Embryonic facial prominence (tissue), 1 donor: ENCODE measurements at regions not wholly inside any gene's neighbourhood (a gene's known extent, or its start where the extent isn't known, plus 50 kb on each side); places are given as distances from the start of the nearest gene placed in this dataset.
"Not testable (repeated sequence)": the region's sequence is repeated elsewhere in the genome, so short reads cannot be mapped to it uniquely, and the experiment has no call there.

Experiments
- DNase-seq: peaks from one replicate; pipeline ENCODE4 v3.0.0-alpha.2; 2016; ENCODE audit errors: extremely low spot score

DNA sequence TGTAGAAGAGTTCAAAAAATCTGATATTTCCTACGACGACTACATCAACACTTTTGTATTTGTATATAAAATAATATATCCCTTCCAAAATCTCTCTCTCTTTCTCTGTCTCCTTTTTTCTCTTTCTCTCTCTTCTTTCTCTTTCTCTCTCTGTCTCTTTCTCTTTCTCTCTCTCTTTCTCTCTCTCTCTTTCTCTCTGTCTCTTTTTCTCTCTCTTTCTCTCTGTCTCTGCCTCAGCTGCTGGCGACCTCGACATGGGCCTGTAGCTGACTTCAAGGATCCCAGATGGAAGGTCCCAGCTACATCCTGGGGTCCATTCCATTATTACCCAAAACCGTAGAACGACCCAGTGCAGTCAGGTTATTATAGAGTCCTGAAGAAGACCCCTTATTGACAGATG is 90.0 kb downstream of the CD24 start:
- no peak for DNase-seq

DNA sequence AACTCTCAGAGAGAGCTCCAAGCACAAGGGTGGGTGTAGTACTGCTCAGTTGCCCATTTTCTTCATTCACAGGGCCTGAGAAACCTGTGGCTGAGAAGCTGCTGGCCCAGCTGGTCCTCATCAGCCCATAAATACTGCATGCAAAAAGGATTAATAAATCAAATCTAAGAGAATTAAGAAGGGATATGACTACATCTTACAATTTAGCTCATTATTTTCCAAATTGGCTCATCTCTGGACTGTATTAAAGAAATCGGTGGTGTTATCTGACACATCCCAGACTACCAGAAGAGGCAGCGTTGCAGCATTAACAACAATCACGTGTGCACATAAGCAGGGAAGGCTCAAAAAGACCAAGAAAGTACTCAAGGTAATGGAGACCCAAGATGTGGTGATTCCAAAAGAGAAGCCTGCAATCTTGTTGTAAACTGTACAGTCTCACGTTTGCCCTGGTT is 90.7 kb downstream of the CD24 start:
- no peak for DNase-seq

DNA sequence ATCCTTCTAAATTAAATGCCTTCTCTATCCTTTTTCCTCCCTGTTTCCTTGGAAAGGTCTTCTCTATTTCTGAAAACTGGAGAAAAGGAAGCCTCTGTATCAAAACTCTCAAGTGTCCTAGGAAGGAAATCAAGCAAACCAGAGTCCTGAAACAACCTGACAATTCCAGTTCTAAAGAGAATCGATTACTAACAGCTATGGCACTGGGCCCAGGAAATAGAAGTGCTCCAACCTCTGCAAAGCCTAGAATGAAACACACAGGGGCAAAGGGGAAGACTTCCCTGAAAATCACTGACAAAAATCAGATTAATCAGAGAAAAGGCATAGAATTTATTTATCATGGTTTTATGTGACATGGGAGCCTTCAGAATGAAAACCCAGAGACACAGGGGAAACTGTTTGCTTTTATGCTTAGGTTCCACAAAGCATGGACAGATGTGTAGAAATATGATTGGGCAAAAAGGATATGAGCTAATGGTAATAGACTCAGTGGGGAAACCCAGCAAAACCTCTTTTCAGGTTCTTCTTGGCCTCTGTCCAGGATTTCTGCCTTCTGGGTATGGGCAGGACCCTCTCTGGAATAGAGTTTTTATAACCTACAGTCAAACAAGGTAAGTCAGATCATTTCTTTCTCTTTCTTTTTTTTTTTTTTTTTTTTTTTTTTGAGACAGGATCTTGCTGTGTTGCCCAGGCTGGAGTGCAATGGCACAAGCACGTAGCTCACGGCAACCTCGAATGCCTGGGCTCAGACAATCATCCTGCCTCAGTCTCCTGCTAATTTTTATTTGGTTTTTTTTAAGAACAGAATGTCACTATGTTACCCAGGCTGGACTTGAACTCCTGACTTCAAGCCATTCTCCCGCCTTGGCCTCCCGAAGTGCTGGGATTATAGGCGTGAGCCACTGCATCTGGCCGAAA is 91.7 kb downstream of the CD24 start:
- DNase-seq: no peak

DNA sequence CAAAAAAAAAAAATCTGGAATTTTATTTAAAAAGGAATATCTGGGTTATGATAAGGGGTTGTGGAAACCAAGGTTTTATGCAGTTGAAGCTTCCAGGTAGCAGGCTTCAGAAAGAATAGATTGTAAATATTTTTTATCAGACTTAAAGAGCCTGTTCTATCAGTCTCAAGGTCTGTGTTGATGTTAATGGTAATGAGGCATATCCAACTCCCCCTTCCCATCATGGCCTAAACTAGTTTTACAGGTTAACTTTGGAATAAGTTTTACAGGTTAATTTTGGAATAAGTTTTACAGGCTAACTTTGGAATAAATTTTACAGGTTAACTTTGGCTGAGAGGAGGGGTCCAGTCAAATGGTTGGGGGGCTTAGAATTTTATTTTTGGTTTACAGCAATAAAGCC is 92.4 kb downstream of the CD24 start:
- no peak for DNase-seq

DNA sequence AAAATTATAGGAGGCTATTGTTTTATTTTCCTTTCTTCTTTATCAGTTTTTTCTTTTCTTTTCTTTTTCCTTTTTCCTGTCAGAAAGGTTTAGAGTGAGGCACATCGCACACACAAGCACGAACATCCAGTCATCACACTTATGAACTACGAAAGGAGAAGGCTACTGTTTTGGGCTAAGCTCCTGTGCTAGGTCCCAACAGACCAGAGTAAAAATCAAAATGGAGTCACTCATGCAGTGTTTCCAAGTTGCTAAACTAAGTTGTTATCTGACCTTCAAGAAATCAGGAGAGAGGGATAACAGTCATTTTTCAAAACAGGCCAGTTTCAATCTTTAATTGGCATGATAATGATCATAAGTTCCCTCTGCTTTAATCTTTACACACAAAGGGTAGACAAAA is 93.6 kb downstream of the CD24 start:
- no peak for DNase-seq

DNA sequence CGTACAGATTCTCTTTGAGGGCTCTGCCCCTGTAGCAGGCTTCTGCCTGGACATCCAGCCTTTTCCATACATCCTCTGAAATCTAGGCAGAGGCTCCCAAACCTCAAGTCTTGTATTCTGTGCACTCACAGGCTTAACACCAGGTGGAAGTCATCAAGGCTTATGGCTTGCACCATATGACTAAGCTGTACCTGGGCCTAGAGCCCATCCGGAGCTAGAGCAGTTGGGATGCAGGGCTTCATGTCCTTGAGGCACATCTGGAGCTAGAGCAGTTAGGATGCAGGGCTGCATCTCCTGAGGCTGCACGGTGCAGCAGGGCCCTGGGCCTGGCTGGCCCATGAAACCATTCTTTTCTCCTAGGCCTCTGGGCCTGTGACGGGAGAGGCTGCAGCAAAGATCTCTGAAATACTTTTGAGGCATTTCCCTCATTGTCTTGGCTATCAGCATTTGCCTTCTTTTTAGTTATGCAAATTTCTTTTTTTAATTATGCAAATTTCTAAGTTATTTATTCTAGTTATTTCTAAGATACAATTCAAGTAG is 98.7 kb downstream of the CD24 start:
- DNase-seq: no peak

DNA sequence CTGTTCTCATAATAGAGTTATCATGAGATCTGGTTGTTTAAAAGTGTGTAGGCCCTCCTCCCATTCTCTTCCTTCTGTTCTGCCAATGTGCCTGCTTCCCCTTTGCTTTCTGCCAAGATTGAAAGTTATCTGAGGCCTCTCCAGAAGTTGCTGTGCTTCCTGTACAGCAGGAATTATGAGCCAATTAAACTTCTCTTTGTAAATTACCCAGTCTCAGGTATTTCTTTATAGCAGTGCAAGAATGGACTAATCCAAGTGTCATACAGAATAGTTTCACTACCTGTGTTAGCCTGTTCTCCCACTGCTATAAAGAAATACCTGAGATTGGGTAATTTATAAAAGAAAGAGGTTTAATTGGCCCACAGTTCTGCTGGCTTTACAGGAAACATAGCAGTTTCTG is 100.0 kb downstream of the CD24 start:
- DNase-seq: no peak

DNA sequence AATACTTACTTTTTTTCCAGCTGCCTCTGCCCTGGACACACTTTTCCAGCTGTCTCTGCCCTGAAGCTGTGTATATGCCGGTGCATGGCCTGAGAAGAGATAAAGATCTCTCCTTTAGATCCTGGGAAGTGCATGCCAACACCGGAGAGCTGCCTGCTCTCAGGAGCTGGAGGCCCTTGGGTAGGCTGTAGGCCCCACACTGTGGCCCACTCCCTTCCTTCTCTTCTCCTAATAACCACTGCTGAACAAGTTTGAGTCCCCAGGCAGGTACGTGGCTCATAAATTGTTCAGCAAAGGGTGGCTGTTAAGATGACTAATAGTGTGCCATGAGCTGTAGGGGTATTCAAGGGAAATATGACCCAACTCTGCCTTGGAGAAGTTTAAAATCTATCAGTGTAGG is 102.5 kb downstream of the CD24 start:
- DNase-seq: no peak

DNA sequence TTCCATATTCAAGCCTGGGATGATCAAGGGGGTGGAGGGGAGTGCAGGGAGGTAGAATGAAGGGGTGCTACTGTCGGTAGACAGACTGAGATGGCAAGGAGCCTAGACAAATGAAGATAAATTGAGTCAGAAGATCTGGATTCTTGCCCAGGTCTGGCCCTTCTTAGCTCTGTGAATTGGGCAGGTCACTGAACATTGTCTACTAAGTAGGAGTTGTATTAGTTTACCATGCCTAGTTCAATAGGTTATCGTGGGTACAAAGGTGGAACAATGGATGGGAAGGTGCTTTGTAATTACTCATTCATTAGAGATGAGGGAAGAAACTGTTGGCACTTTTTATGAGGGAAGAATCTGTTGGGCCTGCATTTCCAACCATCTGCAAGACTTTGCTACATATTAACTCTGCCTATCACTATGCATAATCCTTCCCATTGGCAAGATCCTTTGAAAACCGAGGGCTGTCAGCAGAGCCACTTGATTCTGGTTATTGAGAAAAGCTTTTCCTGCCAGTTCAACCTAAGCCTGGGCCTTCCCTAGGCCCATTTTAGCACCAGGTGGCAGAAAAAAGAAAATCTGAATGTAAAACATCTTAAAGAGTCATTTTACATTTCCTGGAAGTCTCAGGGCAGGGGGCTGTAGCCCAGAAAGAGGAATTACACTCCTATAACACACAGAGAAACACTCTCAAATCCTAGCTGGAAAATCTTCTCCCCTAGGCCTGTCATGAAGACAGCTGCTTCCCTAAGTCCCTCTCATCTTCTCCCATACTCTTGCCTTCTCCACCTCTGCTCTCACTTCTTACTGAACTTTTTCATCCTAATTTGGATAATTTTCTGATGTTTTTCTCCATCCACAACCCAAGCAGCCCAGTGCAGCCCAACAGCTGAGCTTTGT is 103.5 kb downstream of the CD24 start:
- DNase-seq: no peak

DNA sequence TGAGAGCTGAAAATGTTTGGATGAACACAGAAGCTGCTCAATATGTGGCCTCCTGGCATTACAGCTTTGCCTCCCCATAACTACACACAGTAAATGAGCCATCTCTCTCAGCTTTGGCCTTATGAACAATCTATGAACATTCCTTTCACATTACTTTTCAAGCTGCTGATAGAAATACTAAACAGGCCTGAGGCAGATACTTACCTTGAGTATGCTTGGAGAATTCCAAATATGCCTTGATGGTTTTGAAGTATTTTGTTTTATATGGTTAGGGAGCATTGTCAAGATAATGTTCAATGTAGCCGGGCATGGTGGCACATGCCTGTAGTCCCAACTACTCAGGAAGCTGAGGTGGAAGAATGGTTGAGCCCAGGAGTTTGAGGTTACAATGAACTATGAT is 104.5 kb downstream of the CD24 start:
- no peak for DNase-seq

DNA sequence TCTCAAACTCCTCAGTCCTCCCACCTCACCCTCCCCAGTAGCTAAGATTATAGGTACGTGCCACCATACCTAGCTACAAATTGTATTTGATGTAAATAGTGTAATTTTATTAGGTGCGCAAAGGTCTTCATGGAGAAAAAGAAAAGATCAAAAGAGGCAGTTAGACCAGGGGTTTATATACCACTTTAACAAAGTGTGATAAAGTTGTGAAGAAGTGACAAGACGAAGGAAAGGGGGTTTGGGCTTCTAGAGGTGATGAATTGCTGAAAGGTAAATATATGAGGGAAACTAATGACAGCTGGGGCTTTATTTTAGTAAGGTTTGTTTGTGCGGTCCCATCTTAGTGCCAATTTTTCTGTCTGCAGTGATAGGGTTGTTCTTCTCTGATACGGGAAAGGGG is 105.3 kb downstream of the CD24 start:
- no peak for DNase-seq

DNA sequence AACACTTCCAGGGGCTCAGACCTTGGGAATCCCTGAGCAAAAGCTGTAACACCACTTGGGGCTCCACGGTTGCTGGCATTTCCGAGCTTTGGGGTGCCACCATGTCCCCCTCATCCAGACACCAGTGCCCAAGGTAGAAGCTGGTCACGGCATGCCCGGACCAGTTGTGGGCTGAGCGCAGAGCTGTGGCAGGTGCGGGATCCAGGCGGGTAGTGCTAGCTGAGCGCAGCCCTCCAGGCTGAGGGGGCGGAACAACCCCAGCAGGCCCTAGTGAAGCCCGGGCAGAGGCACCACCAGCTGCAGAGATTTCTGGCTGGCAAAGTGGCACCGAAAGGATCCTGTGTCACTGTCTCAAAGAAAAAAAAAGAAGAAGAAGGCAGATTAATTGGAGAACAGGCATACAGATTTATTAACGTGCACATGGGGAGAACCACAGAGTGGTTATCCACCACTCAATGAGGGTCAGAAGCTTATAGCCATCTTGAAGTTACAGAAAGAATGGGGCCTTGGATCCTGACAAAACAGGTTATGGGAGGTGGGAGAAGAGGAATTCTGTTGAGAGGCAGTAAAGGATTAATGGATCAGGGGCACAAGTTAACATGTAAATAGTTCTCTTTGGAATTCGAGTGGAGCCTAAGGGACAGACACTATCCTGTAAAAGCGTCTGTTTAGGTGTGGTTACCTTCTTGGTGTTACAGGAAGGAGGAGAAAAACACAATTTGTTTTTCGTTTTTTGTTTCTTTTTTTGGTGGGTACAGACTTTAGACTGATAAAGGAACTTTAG is 107.5 kb downstream of the CD24 start:
- no peak for DNase-seq

DNA sequence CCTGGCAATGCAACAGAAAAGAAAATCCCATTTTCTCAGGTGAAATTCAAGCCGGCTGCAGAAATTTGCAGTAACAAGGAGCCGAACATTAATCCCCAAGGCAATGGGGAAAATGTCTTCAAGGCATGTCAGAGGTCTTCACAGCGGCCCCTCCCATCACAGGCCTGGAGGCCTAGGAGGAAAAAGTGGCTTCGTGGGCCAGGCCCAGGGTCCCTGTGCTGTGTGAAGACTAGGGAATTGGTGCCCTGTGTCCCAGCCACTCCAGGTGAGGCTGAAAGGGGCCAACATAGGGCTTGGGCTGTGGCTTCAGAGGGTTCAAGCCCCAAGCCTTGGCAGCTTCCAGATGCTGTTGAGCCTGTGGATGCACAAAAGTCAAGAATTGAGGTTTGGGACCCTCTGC is 111.7 kb downstream of the CD24 start:
- no peak for DNase-seq

DNA sequence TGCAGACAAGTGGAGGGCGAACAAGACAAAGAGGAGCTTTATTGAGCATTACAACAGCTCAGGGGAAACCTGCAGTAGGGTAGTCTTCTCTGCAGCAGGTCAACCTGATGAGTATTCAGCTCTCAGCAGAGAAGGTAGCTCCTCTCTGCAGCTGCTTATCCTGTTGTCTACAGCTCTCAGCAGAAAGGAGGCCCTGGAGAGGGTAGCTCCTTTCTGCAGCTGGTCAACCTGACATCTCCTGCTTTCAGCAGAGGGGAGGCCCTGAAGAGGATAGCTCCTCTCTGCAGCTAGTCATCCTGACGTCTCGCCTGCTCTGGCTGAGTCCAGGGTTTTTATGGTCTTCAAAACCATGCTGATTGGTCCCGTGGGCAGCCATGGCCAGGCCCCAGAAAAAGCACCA is 113.6 kb downstream of the CD24 start:
- DNase-seq: no peak

DNA sequence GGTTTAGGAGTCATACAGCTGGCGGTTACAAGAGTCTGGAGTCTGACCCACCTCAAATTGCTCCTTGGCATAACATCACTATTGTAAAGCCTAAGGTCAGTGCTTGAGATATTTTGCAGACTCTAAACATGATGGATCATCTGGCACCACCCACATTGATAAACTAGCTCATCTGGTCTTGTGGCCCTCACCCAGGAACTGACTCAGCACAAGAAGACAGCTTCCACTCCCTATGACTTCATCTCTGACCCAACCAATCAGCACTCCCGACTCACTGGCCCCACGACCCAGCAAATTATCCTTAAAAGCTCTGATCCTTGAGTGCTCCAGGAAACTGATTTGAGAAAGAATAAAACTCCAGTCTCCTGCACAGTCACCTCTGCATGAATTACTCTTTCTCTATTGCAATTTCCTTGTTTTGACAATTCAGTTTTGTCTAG is 115.9 kb downstream of the CD24 start:
- DNase-seq: no peak

DNA sequence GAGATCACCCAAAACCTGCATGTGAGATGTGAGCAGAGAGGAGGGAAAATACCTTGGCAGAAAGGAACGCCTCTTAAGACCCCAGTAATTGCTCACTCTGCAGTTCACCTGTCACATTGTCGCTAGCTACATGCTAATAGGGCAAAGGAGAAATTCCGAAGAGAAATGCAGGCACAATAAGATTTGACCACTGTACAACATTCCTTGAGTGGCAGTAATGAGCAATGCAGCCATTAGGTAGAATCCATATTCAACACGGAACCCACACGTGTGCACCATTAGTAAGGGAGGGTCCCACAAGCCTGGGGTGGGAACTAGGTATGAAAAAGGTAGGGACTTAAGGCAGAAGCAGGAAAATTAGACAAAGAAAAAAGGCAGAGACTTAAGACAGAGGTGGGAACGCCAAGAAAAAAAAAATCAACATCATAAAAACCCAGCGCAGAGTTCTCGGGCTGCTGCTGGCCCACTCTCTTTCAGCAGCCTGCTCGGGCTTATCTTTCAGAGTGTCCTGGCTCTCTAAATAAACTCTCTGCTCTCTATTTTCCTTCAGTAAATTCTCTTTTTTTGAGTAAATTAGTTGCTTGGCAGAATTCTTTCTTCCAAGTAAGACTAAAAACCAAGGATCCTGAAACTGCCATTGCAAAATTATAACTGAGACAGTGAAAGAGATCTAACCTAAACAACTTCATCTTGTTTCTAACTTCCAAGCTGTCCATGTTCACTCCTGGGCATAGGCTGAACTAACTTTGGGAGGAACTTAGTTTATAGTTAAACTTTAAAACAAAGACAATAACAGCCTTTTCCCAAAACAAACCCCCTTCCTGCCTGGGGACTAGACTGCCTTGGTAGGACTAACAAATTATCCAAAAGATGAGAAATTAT is 116.5 kb downstream of the CD24 start:
- DNase-seq: no peak

DNA sequence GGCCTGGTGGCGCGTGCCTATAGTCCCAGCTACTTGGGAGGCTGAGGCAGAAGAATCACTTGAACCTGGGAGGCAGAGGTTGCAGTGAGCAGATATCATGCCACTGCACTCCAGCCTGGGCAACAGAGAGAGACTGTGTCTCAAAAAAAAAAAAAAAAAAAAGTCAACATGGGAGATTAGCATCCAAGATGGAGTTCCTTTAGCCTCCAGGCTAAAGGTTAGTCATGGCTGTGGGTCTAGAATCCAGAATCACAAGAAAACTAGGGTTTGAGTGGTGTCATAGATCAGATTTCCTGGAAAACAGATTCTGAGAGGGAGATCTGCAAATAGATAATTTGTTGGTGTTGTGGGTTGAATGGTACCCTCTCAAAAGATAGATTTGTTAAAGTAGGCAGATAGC is 117.2 kb downstream of the CD24 start:
- not testable (repeated sequence) for DNase-seq

DNA sequence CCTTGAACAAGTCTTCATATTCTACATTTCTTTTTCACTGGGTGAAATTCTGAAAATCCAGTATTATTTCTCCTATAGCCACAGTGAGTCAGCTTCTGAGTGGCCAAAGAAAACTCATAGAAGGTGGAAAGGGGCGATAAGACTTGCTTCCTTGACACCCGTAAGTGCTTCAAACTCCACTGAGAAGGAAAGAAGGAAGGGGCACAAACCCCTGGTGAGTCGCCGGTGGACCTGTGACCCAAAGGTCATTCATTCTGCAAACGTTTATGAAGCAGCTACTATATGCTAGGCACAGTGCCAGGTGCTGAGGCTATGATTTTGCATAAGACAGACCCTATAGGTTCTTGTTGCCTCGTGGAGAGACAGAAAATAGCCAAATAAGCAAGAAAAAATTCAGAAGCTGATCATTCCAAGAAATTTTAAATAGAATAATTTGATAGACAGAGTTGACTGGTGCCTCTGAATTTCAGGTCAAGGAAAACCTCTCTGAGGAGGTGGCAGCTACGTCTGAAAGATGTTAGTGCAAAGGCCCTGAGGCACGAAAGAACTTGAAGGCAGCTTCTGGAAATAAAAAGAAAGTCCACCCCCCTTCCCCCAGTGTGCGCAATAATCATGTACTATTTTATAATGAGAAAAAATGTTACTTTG is 118.2 kb downstream of the CD24 start:
- DNase-seq: no peak

DNA sequence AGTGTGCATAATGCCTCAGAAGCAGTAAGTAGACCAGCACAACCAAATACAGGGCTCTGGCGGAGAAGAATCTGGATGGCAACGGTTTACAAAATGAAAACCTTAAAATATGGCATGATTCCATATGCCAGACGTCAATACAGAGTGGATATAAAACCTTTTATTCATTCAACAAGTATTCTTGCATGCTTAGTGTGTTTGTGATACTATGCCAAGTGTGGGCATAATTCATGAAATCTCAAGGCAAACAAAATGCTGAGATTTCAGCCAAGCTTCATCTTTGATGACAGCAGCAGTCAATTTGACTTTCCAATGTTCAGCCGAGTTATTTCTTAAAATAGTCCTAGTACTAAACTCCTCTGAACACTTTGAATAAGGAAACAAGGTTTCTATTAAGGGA is 119.4 kb downstream of the CD24 start:
- no peak for DNase-seq

DNA sequence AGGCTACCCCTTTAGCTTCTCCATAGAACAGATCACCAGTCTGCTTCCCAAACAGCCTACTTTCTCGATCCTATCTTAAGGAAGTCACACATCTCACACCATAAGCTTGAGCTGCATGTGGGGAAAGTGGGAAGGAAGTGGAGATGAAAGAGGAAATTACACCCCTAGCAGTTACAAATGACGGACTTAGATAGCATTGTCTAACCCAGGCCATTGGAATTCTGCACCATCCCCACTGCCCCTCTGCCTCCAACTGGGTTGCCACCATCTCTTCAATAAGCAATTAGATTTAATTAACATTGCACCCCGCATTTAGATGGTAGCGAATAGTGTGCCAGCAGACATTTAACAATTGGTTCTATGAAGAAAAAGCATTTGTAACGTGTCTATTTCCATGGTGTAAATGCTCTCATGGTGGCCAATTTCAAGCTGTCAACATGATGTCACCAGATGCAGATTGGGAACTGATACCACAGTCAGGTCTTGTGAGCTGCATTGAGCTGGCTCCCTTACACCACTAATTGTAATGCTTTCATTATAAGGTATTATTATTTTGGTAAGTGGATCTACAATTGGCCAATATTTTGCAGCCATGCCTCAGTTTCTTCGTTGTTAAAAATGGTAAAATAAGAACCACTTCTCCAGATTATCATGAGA is 124.7 kb downstream of the CD24 start:
- no peak for DNase-seq
